ENCODE measurements at regions not wholly inside any gene's neighbourhood (a gene's known extent, or its start where the extent isn't known, plus 50 kb on each side); places are given as distances from the start of the nearest gene placed in this dataset.
"Not testable (repeated sequence)": the region's sequence is repeated elsewhere in the genome, so short reads cannot be mapped to it uniquely, and the experiment has no call there.

- no peak for DNase-seq
These were observed 264.6 kb upstream of the THUMPD2 start for GRCh38 chr2:40043641-40044040.

GRCh38 chr2:40043191-40043590 lies 264.1 kb upstream of the THUMPD2 start:
- DNase-seq: no peak

- DNase-seq: no peak
These were observed 262.6 kb upstream of the THUMPD2 start for GRCh38 chr2:40041422-40042382.

- DNase-seq: no peak
These were observed 260.5 kb upstream of the THUMPD2 start for GRCh38 chr2:40039549-40039948.

GRCh38 chr2:40038646-40039045 lies 259.6 kb upstream of the THUMPD2 start:
- DNase-seq: no peak

GRCh38 chr2:40037303-40037702 lies 258.2 kb upstream of the THUMPD2 start:
- DNase-seq: no peak

- DNase-seq: no peak
These were observed 257.2 kb upstream of the THUMPD2 start for GRCh38 chr2:40036241-40036640.

GRCh38 chr2:40034801-40035200 lies 255.7 kb upstream of the THUMPD2 start:
- no peak for DNase-seq

GRCh38 chr2:40034198-40034597 lies 255.1 kb upstream of the THUMPD2 start:
- no peak for DNase-seq

- DNase-seq: no peak
These were observed 254.7 kb upstream of the THUMPD2 start for GRCh38 chr2:40033781-40034180.

- DNase-seq: no peak
These were observed 253.7 kb upstream of the THUMPD2 start for GRCh38 chr2:40032650-40033319.

GRCh38 chr2:40030456-40030975 lies 251.5 kb upstream of the THUMPD2 start:
- no peak for DNase-seq

GRCh38 chr2:40028792-40029488 lies 249.9 kb upstream of the THUMPD2 start:
- no peak for DNase-seq

GRCh38 chr2:40027968-40028367 lies 248.9 kb upstream of the THUMPD2 start:
- DNase-seq: no peak

- DNase-seq: not testable (repeated sequence)
These were observed 246.2 kb upstream of the THUMPD2 start for GRCh38 chr2:40025276-40025675.

GRCh38 chr2:40020997-40021396 lies 241.9 kb upstream of the THUMPD2 start:
- DNase-seq: no peak

GRCh38 chr2:40016151-40016885 lies 237.3 kb upstream of the THUMPD2 start:
- no peak for DNase-seq

- DNase-seq: not testable (repeated sequence)
These were observed 234.9 kb upstream of the THUMPD2 start for GRCh38 chr2:40013962-40014361.

- no peak for DNase-seq
These were observed 225.3 kb upstream of the THUMPD2 start for GRCh38 chr2:40004336-40004735.

GRCh38 chr2:40002339-40002738 lies 223.3 kb upstream of the THUMPD2 start:
- DNase-seq: no peak

- DNase-seq: no peak
These were observed 220.8 kb upstream of the THUMPD2 start for GRCh38 chr2:39999864-40000263.

- DNase-seq: no peak
These were observed 219.6 kb upstream of the THUMPD2 start for GRCh38 chr2:39998617-39999016.
